ENCODE measurements at regions not wholly inside any gene's neighbourhood (a gene's known extent, or its start where the extent isn't known, plus 50 kb on each side); places are given as distances from the start of the nearest gene placed in this dataset.

DNA sequence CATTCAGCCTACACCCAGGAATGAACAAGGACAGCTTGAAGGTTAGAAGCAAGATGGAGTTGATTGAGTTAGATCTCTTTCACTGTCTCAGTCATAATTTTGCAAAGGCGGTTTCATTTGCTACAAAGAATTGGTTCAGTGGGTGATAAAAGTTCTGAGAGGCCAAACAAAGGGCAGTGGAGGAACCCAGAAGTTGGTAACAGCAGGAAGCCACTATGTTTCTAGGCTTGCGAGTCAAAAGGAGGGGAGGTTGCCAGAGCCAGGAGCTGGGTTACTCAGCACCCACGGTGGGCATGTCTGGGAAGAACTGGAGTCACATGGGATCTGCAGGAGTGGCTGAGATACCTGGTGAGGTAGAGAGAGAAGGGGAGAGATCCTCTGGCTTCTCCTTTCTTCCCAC, 64.2 kb upstream of the MRPS6 start:
- Histone ChIP-seq H3K36me3 (ENCODE audit: control insufficient read depth, insufficient read depth, low read length) (no peaks in the 10 kb centered on the region), H3K27me3 (ENCODE audit: control insufficient read depth, insufficient read depth, low read length) (no peaks in the 10 kb centered on the region), H3K4me1 (ENCODE audit: control insufficient read depth, insufficient read depth, low read length) (no peaks in the 10 kb centered on the region), H3K4me3 (ENCODE audit: low read length) (no peak overlapping the region), H3K9me3 (ENCODE audit: control insufficient read depth, insufficient read depth, low read length) (no peaks in the 10 kb centered on the region), H3K27ac (ENCODE audit: low read length) (no peak overlapping the region)
- WGBS (ENCODE audit: insufficient coverage, insufficient read length): no CpG with 5 or more reads among the region's 3 CpGs
- no peak for DNase-seq (ENCODE audit: low read depth, low spot score)

DNA sequence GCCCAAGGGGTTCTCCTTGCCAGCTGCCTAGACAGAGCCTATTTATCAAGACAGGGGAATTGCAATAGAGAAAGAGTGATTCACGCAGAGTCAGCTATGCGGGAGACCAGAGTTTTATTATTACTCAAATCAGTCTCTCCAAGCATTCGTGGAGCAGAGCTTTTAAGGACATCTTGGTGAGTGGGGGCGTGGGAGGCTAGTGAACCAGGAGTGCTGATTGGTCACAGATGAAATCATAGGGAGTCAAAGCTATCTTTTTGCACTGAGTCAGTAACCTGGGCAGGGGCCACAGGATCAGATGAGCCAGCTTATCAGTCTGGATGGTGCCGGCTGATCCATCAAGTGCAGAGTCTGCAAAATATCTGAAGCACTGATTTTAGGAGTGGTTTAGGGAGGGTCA, 64.8 kb upstream of the MRPS6 start:
- Histone ChIP-seq H3K9me3 (ENCODE audit: control insufficient read depth, insufficient read depth, low read length) (no peaks in the 10 kb centered on the region), H3K4me1 (ENCODE audit: control insufficient read depth, insufficient read depth, low read length) (no peaks in the 10 kb centered on the region), H3K27ac (ENCODE audit: low read length) (no peak overlapping the region), H3K27me3 (ENCODE audit: control insufficient read depth, insufficient read depth, low read length) (no peaks in the 10 kb centered on the region), H3K4me3 (ENCODE audit: low read length) (no peak overlapping the region), H3K36me3 (ENCODE audit: control insufficient read depth, insufficient read depth, low read length) (no peaks in the 10 kb centered on the region)
- no peak for DNase-seq (ENCODE audit: low read depth, low spot score)
- no CpG with 5 or more reads among the region's 5 CpGs for WGBS (ENCODE audit: insufficient coverage, insufficient read length)

DNA sequence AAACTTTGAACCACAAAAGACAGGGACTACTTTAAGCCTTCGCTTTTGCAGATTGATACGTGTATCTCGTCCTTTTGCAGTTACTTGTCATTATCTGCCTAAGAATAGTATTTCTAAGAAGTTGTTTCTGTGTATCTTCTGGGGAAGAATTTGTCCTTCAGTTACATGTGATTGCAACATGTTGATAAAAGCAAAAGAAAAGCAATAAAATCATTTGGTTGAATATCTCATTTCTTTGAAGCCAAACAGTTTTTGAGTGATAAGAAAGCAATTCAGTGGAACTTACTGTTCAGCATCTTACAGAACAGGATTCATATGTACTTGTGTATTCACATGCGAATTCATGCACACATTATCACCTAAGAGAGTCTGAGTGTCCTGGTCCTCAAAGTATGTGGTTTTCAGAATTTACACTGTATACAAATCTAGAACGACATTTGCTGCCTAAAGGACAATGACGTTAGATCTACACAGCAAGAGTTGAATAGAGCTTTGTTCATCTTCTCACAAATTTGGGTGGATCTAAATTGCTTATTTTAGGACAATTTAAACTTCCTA, 66.7 kb upstream of the MRPS6 start:
- H3K4me3 ChIP-seq (ENCODE audit: low read length): no peak overlapping the region
- no peaks in the 10 kb centered on the region for H3K9me3 ChIP-seq (ENCODE audit: control insufficient read depth, insufficient read depth, low read length)
- H3K27me3 ChIP-seq (ENCODE audit: control insufficient read depth, insufficient read depth, low read length): no peaks in the 10 kb centered on the region
- no peak for DNase-seq (ENCODE audit: low read depth, low spot score)
- H3K27ac ChIP-seq (ENCODE audit: low read length): no peak overlapping the region
- no peaks in the 10 kb centered on the region for H3K4me1 ChIP-seq (ENCODE audit: control insufficient read depth, insufficient read depth, low read length)
- no CpG with 5 or more reads among the region's 6 CpGs for WGBS (ENCODE audit: insufficient coverage, insufficient read length)
- H3K36me3 ChIP-seq (ENCODE audit: control insufficient read depth, insufficient read depth, low read length): no peaks in the 10 kb centered on the region

DNA sequence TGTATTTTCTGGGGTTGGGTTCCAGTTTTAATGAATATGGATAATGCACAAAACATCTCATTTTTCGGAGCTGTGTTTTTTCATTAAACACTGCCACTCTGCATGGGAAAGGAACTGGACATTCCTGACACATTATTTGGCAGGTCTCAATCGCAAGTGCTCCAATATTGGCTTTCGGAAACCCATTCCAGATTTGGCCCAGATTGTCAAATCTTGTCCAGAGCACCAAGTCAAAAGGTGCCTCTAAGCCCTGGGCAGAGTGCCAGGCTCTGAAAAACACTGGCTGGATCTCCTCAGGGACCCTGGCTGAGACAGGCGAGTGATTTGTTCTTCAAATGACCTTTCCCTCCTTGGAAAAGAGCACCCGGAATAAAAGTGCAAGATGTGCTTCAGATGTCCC, 68.4 kb upstream of the MRPS6 start:
- no peak for DNase-seq (ENCODE audit: low read depth, low spot score)
- no peaks in the 10 kb centered on the region for H3K36me3 ChIP-seq (ENCODE audit: control insufficient read depth, insufficient read depth, low read length)
- H3K4me1 ChIP-seq (ENCODE audit: control insufficient read depth, insufficient read depth, low read length): no peaks in the 10 kb centered on the region
- H3K9me3 ChIP-seq (ENCODE audit: control insufficient read depth, insufficient read depth, low read length): no peaks in the 10 kb centered on the region
- H3K27ac ChIP-seq (ENCODE audit: low read length): no peak overlapping the region
- H3K4me3 ChIP-seq (ENCODE audit: low read length): no peak overlapping the region
- no peaks in the 10 kb centered on the region for H3K27me3 ChIP-seq (ENCODE audit: control insufficient read depth, insufficient read depth, low read length)
- WGBS (ENCODE audit: insufficient coverage, insufficient read length): no CpG with 5 or more reads among the region's 5 CpGs

DNA sequence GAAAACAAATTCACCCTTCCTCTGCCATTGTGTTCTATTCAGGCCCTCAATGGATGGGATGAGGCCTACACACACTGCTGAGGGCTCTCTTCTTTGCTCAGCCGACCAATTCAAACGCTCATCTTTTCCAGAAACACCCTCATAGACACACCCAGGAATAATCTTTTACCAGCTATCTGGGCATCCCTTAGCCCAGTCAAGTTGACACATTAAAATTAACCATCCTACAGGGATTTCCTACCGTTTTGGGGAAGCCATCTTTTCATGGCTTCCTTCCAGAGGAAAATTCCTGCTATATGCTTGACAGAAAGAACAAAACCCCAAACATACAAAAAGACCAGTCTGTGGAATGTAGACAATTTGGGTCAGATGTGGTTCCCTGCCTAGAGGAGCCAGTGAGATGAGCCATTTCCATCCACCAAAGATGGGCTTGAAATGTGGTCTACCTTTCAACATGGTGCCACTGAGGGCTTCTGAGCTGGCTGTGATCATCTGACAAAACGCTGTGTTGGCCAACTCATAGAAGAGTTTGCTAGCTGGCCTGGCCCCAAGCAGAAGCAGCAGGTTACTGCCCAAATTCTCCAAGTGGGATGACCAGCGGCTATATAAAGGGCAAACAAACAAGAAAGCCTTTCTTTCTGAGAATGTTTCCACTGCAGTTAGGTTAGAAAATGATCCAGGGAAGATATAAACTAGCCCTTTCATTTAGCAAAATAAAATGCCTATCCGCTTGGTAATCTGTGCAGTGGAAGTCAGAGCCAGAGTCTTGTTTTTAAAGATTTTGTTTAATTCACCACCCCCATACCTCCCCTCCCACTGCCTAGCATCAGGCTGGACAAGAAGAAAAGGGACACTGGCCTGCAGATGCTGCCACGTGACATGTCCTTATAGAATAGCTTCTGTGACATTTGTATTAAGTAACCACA, 69.1 kb upstream of the MRPS6 start:
- Histone ChIP-seq H3K36me3 (ENCODE audit: control insufficient read depth, insufficient read depth, low read length) (no peaks in the 10 kb centered on the region), H3K27ac (ENCODE audit: low read length) (no peak overlapping the region), H3K4me1 (ENCODE audit: control insufficient read depth, insufficient read depth, low read length) (no peaks in the 10 kb centered on the region), H3K9me3 (ENCODE audit: control insufficient read depth, insufficient read depth, low read length) (no peaks in the 10 kb centered on the region), H3K4me3 (ENCODE audit: low read length) (no peak overlapping the region), H3K27me3 (ENCODE audit: control insufficient read depth, insufficient read depth, low read length) (no peaks in the 10 kb centered on the region)
- no peak for DNase-seq (ENCODE audit: low read depth, low spot score)
- no CpG with 5 or more reads among the region's 7 CpGs for WGBS (ENCODE audit: insufficient coverage, insufficient read length)

DNA sequence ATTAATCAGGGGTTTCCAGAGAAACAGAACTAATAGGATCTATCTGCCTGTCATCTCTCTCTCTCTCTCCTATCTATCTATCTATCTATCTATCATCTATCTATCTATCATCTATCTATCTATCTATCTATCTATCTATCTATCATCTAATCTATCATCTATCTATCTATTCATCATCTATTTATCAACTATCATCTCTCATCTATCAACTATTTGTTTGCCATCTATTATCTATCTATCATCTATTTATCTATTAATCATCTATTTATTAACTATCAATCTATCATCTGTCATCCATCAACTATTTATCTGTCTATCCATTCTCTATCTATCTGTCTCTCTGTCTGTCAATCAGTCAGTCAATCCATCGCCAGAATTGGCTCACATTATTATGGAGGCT, 70.0 kb upstream of the MRPS6 start:
- Histone ChIP-seq H3K27me3 (ENCODE audit: control insufficient read depth, insufficient read depth, low read length) (no peaks in the 10 kb centered on the region), H3K4me3 (ENCODE audit: low read length) (no peak overlapping the region), H3K36me3 (ENCODE audit: control insufficient read depth, insufficient read depth, low read length) (no peaks in the 10 kb centered on the region), H3K27ac (ENCODE audit: low read length) (no peak overlapping the region), H3K9me3 (ENCODE audit: control insufficient read depth, insufficient read depth, low read length) (no peaks in the 10 kb centered on the region), H3K4me1 (ENCODE audit: control insufficient read depth, insufficient read depth, low read length) (no peaks in the 10 kb centered on the region)
- DNase-seq (ENCODE audit: low read depth, low spot score): no peak
- no CpG with 5 or more reads among the region's 1 CpG for WGBS (ENCODE audit: insufficient coverage, insufficient read length)

DNA sequence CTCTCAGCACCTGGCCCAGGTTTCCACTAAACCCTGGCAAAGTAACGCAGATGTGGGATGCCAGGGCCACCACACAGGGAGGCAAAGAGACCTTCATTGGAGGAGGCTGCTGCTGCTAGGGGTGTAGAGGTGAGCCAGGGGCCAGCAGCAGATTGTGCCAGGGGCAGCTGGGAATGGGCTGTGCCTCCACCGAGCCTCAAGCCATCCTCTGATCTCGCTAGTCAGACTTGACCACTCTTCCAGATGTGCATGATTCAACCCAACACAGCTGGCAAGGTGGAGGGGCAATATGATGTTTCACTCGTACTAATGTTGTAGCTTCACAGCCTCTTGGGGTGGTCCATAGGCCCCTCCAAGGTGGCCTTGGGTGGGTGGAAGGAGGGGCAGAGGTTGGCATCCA, 73.0 kb upstream of the MRPS6 start:
- WGBS (ENCODE audit: insufficient coverage, insufficient read length): no CpG with 5 or more reads among the region's 4 CpGs
- Histone ChIP-seq H3K27me3 (ENCODE audit: control insufficient read depth, insufficient read depth, low read length) (no peaks in the 10 kb centered on the region), H3K4me3 (ENCODE audit: low read length) (no peak overlapping the region), H3K27ac (ENCODE audit: low read length) (no peak overlapping the region), H3K4me1 (ENCODE audit: control insufficient read depth, insufficient read depth, low read length) (no peaks in the 10 kb centered on the region), H3K9me3 (ENCODE audit: control insufficient read depth, insufficient read depth, low read length) (no peaks in the 10 kb centered on the region), H3K36me3 (ENCODE audit: control insufficient read depth, insufficient read depth, low read length) (no peaks in the 10 kb centered on the region)
- DNase-seq (ENCODE audit: low read depth, low spot score): no peak

DNA sequence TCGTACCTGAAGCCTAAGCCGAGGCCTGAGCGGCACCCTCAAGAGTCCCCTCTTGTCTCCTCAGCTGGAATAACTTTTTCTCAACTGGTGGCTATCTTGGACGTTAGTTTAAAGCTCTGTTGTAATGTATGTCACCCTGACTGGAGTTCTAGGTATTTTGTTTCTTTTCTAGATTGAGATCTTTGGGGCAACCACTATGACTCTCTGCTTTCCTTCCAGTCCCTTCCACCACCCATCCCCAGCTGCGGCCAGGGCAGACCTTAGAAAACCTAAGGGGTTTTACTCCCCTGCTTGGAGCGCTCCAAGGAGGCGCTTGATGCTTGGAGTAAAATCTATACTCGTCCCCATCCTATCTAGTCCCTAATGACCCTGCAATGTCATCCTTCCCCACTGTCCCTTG, 74.6 kb upstream of the MRPS6 start:
- H3K27ac ChIP-seq (ENCODE audit: low read length): no peak overlapping the region
- no CpG with 5 or more reads among the region's 8 CpGs for WGBS (ENCODE audit: insufficient coverage, insufficient read length)
- H3K36me3 ChIP-seq (ENCODE audit: control insufficient read depth, insufficient read depth, low read length): no peaks in the 10 kb centered on the region
- H3K27me3 ChIP-seq (ENCODE audit: control insufficient read depth, insufficient read depth, low read length): no peaks in the 10 kb centered on the region
- H3K4me3 ChIP-seq (ENCODE audit: low read length): no peak overlapping the region
- no peaks in the 10 kb centered on the region for H3K9me3 ChIP-seq (ENCODE audit: control insufficient read depth, insufficient read depth, low read length)
- no peaks in the 10 kb centered on the region for H3K4me1 ChIP-seq (ENCODE audit: control insufficient read depth, insufficient read depth, low read length)
- DNase-seq (ENCODE audit: low read depth, low spot score): no peak

DNA sequence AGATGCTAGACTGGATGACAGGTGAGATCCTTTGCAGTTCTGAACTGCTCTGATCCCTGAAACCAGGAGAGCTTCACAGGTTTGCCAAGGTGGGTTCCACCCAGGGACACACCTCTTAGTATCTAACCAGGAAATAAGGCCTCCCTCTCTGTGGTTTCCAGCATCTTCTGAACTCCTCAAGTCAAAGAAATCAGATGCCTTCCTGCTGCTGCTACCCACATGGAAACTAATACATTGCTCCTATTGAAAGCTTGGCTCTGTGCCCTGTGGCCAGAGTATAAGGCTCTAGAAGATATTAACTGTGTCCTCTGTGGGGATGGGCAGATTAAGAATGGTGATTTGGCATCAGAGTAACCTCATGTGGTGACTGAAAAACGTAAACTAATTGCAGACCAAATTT, 75.0 kb upstream of the MRPS6 start:
- Histone ChIP-seq H3K4me3 (ENCODE audit: low read length) (no peak overlapping the region), H3K4me1 (ENCODE audit: control insufficient read depth, insufficient read depth, low read length) (no peaks in the 10 kb centered on the region), H3K9me3 (ENCODE audit: control insufficient read depth, insufficient read depth, low read length) (no peaks in the 10 kb centered on the region), H3K27me3 (ENCODE audit: control insufficient read depth, insufficient read depth, low read length) (no peaks in the 10 kb centered on the region), H3K27ac (ENCODE audit: low read length) (no peak overlapping the region), H3K36me3 (ENCODE audit: control insufficient read depth, insufficient read depth, low read length) (no peaks in the 10 kb centered on the region)
- DNase-seq (ENCODE audit: low read depth, low spot score): no peak
- no CpG with 5 or more reads among the region's 1 CpG for WGBS (ENCODE audit: insufficient coverage, insufficient read length)

DNA sequence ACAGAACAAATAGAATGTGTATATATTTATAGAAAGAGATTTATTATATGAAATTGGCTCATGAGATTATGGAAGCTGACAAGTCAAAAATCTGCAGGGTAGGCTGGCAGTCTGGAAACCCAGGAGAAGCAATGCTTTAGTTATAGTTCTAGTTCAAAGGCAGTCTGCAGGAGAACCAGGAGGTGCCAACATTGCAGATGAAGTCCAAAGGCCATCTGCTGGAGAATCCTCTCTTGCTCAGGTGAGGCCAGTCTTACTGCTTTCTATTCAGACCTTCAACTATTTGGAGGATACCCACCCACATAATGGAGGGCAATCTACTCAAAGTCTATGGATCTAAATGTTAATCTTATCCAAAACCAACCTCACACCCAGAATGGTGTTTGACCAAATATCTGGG, 75.9 kb upstream of the MRPS6 start:
- H3K4me3 ChIP-seq (ENCODE audit: low read length): no peak overlapping the region
- no peak for DNase-seq (ENCODE audit: low read depth, low spot score)
- H3K9me3 ChIP-seq (ENCODE audit: control insufficient read depth, insufficient read depth, low read length): no peaks in the 10 kb centered on the region
- no peaks in the 10 kb centered on the region for H3K4me1 ChIP-seq (ENCODE audit: control insufficient read depth, insufficient read depth, low read length)
- no peaks in the 10 kb centered on the region for H3K27me3 ChIP-seq (ENCODE audit: control insufficient read depth, insufficient read depth, low read length)
- H3K36me3 ChIP-seq (ENCODE audit: control insufficient read depth, insufficient read depth, low read length): no peaks in the 10 kb centered on the region
- no peak overlapping the region for H3K27ac ChIP-seq (ENCODE audit: low read length)

DNA sequence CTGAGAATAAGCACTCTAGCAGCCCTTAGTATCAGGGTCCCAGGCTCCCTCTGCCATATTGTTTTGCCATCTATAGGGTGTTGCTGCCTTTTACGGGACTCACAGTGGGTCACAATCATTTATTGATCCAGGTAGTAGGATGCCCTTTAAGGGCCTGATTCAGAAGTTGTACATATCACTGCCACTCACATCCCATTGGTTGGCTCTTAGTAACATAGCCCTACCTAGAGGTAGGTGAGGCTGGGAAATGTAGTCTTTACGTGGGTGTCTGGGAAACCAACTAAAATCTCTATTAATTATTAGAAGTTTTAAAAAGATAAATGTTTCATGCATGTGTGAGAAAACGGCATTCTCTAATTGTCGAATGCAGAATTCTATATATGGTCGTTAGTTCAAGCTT, 78.8 kb upstream of the ATP5PO start:
- H3K4me1 ChIP-seq (ENCODE audit: control insufficient read depth, insufficient read depth, low read length): no peaks in the 10 kb centered on the region; the same call in 1 of the 2 replicates
- H3K4me3 ChIP-seq (ENCODE audit: low read length): no peak overlapping the region
- no peaks in the 10 kb centered on the region for H3K27me3 ChIP-seq (ENCODE audit: control insufficient read depth, insufficient read depth, low read length)
- H3K9me3 ChIP-seq (ENCODE audit: control insufficient read depth, insufficient read depth, low read length): no peaks in the 10 kb centered on the region
- H3K27ac ChIP-seq (ENCODE audit: low read length): no peak overlapping the region
- DNase-seq (ENCODE audit: low read depth, low spot score): no peak
- no peaks in the 10 kb centered on the region for H3K36me3 ChIP-seq (ENCODE audit: control insufficient read depth, insufficient read depth, low read length)
- WGBS (ENCODE audit: insufficient coverage, insufficient read length): no CpG with 5 or more reads among the region's 5 CpGs
